ENCODE measurements at regions not wholly inside any gene's neighbourhood (a gene's known extent, or its start where the extent isn't known, plus 50 kb on each side); places are given as distances from the start of the nearest gene placed in this dataset.

DNA sequence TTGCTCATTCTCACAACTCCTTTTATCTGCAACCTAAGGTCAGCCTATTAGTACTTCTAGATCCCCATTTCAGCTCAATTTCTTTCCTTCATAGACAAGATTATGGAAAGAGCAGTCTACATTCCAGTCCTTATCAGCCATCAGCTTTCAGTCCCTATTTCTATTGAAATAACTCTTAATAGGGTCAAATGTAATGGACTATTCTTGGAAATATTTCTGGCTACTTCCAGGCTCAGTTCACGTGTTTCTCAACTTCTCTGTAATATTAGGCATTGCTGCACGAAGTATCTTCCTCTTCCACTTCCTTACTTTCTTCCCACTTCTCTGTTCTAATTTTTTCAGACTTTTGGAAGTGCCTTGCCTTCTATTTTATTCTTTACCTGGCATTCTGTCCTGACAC is 232.9 kb upstream of the USP25 start:
- TF ChIP-seq, protein P1, sequence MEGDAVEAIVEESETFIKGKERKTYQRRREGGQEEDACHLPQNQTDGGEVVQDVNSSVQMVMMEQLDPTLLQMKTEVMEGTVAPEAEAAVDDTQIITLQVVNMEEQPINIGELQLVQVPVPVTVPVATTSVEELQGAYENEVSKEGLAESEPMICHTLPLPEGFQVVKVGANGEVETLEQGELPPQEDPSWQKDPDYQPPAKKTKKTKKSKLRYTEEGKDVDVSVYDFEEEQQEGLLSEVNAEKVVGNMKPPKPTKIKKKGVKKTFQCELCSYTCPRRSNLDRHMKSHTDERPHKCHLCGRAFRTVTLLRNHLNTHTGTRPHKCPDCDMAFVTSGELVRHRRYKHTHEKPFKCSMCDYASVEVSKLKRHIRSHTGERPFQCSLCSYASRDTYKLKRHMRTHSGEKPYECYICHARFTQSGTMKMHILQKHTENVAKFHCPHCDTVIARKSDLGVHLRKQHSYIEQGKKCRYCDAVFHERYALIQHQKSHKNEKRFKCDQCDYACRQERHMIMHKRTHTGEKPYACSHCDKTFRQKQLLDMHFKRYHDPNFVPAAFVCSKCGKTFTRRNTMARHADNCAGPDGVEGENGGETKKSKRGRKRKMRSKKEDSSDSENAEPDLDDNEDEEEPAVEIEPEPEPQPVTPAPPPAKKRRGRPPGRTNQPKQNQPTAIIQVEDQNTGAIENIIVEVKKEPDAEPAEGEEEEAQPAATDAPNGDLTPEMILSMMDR (conservative IDR thresholded peaks at IDR 0.05; ENCODE audit: low read depth, low read length) = no peak
- TF ChIP-seq EZH2 (IDR thresholded peaks at IDR 0.05; ENCODE audit: low read length, unreplicated experiment) = no peak

Data from PC-3 (cell line).